ENCODE measurements at regions not wholly inside any gene's neighbourhood (a gene's known extent, or its start where the extent isn't known, plus 50 kb on each side); places are given as distances from the start of the nearest gene placed in this dataset.

DNA sequence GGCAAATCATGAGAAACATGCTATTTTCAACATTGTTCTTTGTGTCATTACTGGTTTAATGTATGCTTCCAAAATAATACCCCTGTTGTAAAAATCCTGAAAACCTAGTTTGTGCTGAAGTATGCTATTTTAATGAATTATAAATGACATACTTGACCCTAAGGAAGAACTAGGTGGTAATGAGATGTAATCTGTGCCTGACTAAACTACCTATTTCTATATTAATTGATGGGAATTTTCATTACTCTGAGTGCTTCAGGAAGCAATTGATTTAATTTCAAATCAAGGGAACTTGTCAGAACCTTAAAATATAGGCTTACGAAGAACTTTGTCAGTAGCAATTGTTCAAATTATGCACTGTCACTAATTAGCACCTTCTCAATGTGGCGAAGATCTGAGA lies 1005.6 kb upstream of the SLC10A2 start:
- no peaks in the 10 kb centered on the region for H3K9me3 ChIP-seq
- TF ChIP-seq POLR2AphosphoS5 (IDR thresholded peaks at IDR 0.05) (no peak), POLR2A (IDR thresholded peaks at IDR 0.05) (no peak)
- TF ChIP-seq, protein P1, sequence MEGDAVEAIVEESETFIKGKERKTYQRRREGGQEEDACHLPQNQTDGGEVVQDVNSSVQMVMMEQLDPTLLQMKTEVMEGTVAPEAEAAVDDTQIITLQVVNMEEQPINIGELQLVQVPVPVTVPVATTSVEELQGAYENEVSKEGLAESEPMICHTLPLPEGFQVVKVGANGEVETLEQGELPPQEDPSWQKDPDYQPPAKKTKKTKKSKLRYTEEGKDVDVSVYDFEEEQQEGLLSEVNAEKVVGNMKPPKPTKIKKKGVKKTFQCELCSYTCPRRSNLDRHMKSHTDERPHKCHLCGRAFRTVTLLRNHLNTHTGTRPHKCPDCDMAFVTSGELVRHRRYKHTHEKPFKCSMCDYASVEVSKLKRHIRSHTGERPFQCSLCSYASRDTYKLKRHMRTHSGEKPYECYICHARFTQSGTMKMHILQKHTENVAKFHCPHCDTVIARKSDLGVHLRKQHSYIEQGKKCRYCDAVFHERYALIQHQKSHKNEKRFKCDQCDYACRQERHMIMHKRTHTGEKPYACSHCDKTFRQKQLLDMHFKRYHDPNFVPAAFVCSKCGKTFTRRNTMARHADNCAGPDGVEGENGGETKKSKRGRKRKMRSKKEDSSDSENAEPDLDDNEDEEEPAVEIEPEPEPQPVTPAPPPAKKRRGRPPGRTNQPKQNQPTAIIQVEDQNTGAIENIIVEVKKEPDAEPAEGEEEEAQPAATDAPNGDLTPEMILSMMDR (IDR thresholded peaks at IDR 0.05), result no peak
- H3K27me3 ChIP-seq, result no peaks in the 10 kb centered on the region
- H3K4me1 ChIP-seq, result no peaks in the 10 kb centered on the region
- intact Hi-C loops (cut with DNase I; ENCODE audit: low total_unique reads), result no loop called here
- no peaks in the 10 kb centered on the region for H3K36me3 ChIP-seq
- DNase-seq (ENCODE audit: low spot score in 2 of 2), result no peak
- no peak overlapping the region for H3K4me3 ChIP-seq
- H3K27ac ChIP-seq, result no peak overlapping the region

DNA sequence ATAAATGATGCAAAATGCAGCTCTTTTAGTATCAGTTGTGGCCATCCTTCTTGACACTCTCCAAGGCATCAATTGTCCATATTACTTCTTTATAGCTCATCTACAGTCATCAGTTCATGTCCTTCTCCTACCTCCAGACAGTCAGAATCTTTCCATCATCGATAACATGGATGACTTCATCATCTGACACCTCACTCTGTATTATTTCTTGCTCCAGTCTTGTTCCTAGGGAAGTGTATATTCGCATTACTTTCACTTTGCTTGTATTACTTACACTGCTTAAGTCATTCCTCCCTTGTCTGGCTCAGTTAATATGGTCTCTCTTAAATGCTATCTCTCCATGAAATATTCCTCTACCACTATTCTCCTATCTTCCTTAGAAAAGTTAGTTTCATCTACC lies 999.1 kb upstream of the SLC10A2 start:
- TF ChIP-seq, protein P1 (IDR thresholded peaks at IDR 0.05), result no peak
- TF ChIP-seq POLR2AphosphoS5 (IDR thresholded peaks at IDR 0.05), result no peak
- TF ChIP-seq POLR2A (IDR thresholded peaks at IDR 0.05), result no peak
- H3K4me3 ChIP-seq, result no peak overlapping the region
- DNase-seq (ENCODE audit: low spot score in 2 of 2), result no peak
- H3K4me1 ChIP-seq, result no peaks in the 10 kb centered on the region
- no peak overlapping the region for H3K27ac ChIP-seq
- no peaks in the 10 kb centered on the region for H3K27me3 ChIP-seq
- intact Hi-C loops (cut with DNase I; ENCODE audit: low total_unique reads), result no loop called here
- no peaks in the 10 kb centered on the region for H3K9me3 ChIP-seq
- no peaks in the 10 kb centered on the region for H3K36me3 ChIP-seq

DNA sequence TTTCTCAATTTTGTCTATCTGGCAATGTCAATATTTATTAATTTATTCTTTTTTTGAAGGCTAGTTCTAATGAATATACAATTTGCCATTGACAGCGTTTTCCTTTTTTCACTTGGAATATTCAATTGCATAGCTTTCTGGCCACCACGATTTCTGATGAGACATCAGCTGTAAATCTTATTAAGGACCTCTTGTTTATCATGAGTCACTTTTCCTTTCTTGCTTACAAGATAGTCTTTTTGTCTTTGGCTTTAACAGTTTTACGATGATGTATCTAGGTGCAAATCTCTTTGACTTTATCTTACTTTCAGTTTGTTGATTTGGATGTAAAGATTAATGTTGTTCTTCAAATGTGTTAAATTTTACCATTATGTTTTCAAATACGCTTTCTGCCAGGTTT lies 991.6 kb upstream of the SLC10A2 start:
- Histone ChIP-seq H3K4me3 (no peak overlapping the region), H3K27ac (no peak overlapping the region), H3K27me3 (no peaks in the 10 kb centered on the region), H3K36me3 (no peaks in the 10 kb centered on the region), H3K4me1 (no peaks in the 10 kb centered on the region), H3K9me3 (no peaks in the 10 kb centered on the region)
- DNase-seq (ENCODE audit: low spot score in 2 of 2), result no peak
- intact Hi-C loops (cut with DNase I; ENCODE audit: low total_unique reads), result no loop called here
- TF ChIP-seq, protein P1 (IDR thresholded peaks at IDR 0.05), result no peak
- no peak for TF ChIP-seq POLR2AphosphoS5 (IDR thresholded peaks at IDR 0.05)
- no peak for TF ChIP-seq POLR2A (IDR thresholded peaks at IDR 0.05)

DNA sequence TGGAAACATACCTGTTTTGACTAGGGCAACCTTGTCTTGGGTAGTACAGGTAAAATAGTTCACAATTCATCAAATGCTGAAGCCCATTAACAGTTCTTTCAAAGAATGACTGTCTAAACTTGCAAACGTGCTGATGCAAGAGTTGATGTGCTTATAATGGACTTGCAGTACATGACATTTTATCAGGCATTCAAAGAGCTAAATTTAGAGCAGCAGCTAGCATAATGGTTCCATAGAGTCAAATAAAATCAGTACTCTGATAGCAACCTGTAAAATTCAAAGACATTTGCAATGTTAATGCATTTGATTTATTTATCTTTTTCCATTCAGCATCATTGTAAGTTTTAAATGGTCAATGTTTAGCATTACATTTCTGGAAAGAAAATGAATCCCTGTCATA lies 979.7 kb upstream of the SLC10A2 start:
- Histone ChIP-seq H3K4me3 (no peak overlapping the region), H3K9me3 (peaks cover 0 to under 1% of the 10 kb centered on the region in 2 donors), H3K4me1 (no peaks in the 10 kb centered on the region), H3K27me3 (no peaks in the 10 kb centered on the region), H3K36me3 (no peaks in the 10 kb centered on the region), H3K27ac (no peak overlapping the region)
- intact Hi-C loops (cut with DNase I; ENCODE audit: low total_unique reads), result no loop called here
- DNase-seq (ENCODE audit: low spot score in 2 of 2), result no peak
- no peak for TF ChIP-seq POLR2AphosphoS5 (IDR thresholded peaks at IDR 0.05)
- TF ChIP-seq, protein P1 (IDR thresholded peaks at IDR 0.05), result no peak
- TF ChIP-seq POLR2A (IDR thresholded peaks at IDR 0.05), result no peak

DNA sequence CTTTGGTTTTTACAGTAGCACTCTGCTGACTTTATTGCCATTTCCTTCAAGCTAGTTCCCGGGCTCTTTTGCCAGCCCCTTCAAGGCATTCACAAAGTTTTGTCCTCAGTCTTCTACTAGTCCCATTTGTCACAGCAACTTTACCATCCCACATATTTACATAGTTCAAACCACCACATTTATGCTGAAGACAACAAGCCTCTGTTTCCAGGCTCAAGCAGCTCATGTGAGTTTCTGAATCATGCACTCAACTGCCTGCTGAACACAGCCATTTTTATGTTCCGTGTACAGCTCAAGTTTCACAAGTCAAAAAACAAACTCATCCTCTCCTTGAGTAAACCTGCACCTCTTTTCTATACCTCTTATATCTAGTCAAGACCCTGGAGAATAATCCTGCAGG lies 977.0 kb upstream of the SLC10A2 start:
- no peak for DNase-seq (ENCODE audit: low spot score in 2 of 2)
- no peak overlapping the region for H3K27ac ChIP-seq
- peaks cover 0 to 4% of the 10 kb centered on the region in 2 donors for H3K9me3 ChIP-seq
- H3K27me3 ChIP-seq, result no peaks in the 10 kb centered on the region
- intact Hi-C loops (cut with DNase I; ENCODE audit: low total_unique reads), result no loop called here
- no peaks in the 10 kb centered on the region for H3K36me3 ChIP-seq
- no peak overlapping the region for H3K4me3 ChIP-seq
- TF ChIP-seq, protein P1 (IDR thresholded peaks at IDR 0.05), result no peak
- TF ChIP-seq POLR2AphosphoS5 (IDR thresholded peaks at IDR 0.05) (no peak), POLR2A (IDR thresholded peaks at IDR 0.05) (no peak)
- no peaks in the 10 kb centered on the region for H3K4me1 ChIP-seq

Data from breast epithelium (tissue), 4 donors.